SK-N-MC (cell line): ENCODE measurements at regions not wholly inside any gene's neighbourhood (a gene's known extent, or its start where the extent isn't known, plus 50 kb on each side); places are given as distances from the start of the nearest gene placed in this dataset.

ENCODE experiments used
- EZH2 ChIP-seq: fragments of 200-600 bp; sonication (generic); IDR thresholded peaks from one replicate; pipeline ENCODE4 v1.6.1; 2017; ENCODE audit warnings: antibody characterized with exemption
- FOXP2 ChIP-seq: optimal IDR thresholded peaks from 2 replicates; pipeline ENCODE3; 2011; ENCODE audit warnings: mild to moderate bottlenecking, moderate library complexity; ENCODE audit not compliant: insufficient read depth; ENCODE audit errors: extremely low read length, control extremely low read depth
- POLR2AphosphoS5 ChIP-seq: IDR thresholded peaks from 2 replicates; pipeline ENCODE4 v1.6.1; 2012; ENCODE audit warnings: mild to moderate bottlenecking, low read depth, low read length, borderline replicate concordance

- no peak for TF ChIP-seq EZH2
- TF ChIP-seq POLR2AphosphoS5 = no peak
- no peak for TF ChIP-seq FOXP2
Measured at GRCh38 chr5:3123763-3124157, 372.3 kb upstream of the IRX2 start.
